ENCODE measurements at regions not wholly inside any gene's neighbourhood (a gene's known extent, or its start where the extent isn't known, plus 50 kb on each side); places are given as distances from the start of the nearest gene placed in this dataset.

DNA sequence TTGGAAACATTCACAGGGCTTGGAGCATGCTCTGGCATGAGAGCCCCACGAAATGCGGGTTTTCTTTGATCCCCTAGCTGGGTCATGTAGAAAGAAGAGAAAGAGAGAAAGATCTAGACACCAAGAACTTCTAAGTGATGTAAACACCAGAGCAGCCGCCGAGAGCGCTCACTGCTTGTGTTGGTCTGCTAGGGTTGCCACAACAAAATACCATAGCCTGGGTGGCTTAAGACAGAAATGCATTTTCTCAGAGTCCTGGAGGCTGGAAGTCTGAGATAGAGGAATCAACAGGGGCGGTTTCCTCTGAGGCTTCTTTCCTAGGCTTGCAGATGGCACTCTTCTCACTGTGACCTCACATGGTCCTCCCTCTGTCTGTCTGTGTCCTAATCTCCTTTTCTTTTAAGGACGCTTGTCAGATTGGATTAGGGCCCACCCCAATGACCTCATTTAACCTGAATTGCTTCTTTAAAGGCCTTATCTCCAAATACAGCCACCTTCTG, 139.5 kb downstream of the CYLD start:
- no peak for DNase-seq (ENCODE audit: extremely low read depth in 1 of 2, low read depth in 1 of 2)

GRCh38 chr16:50880926-50881325, 139.0 kb downstream of the CYLD start:
- DNase-seq (ENCODE audit: extremely low read depth in 1 of 2, low read depth in 1 of 2), result no peak

DNA sequence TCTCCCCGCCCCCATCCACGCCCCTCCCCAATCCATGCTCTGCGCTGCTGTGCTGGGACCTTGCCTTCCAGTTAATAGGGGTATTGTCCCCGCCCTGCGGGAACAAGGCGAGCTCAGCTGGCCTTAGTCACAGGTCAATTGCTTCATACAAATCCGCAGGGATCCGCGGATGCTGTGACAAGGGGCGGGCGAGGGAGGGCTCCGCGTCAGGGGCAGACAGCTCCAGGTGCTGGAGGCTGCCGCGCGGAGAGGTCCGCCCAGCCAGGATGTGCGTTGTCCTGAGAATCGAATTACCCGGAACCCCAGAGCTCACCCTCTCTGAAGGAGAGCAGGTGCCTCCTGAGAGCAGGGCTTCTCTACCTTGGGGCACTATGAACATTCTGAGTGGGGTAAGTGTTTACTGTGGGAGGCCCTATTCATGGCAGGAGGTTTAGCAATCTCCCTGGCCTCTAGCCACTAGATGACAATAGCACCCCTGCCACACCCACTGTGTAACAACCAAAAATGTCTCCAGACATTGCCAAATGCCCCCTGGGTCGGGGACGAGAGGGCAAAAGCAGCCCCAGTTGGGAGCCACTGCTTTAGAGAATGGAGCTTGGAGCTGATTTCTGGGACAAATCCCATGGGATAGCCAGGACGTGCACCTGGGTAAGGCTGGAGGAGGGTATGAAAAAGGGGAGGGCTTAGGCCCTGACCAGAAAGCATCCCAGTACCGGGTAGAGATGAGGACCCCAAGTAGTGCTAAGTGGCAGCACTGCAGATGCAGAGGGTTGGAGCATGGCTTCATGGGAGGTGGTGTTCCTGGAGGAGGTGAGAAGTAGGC, 138.2 kb downstream of the CYLD start:
- DNase-seq (ENCODE audit: extremely low read depth in 1 of 2, low read depth in 1 of 2), result no peak

DNA sequence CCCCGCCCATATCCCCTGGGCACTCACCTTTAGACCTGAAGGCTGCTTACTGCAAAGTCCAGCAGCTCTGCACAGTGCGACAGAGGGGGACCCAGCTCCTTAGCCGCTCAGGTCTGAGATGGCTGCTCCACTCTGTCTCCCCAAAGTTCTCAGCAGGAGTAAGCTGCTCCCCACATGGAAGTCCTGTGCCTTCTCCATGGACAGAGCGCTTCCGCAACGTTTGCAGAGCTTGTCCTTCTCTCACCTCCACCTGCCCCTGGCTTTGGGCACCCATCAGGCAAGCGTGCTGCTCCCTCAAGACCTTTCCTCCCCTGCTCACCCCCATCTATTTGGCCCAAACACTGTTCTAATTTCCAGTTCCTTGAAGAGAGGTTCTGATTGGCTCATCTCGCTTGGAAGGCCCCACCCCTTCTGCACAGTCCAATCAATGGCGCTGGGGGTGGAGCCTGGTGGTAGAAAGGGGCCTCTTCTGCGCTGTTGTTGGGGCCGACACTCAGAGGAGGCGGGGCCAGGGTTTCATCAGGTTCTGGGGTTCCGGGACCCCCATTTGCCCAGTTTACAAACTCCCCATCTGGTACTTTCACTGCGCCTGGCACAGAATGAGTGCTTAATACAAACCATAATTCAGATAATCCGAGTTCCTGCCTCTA, 137.2 kb downstream of the CYLD start:
- no peak for DNase-seq (ENCODE audit: extremely low read depth in 1 of 2, low read depth in 1 of 2)

DNA sequence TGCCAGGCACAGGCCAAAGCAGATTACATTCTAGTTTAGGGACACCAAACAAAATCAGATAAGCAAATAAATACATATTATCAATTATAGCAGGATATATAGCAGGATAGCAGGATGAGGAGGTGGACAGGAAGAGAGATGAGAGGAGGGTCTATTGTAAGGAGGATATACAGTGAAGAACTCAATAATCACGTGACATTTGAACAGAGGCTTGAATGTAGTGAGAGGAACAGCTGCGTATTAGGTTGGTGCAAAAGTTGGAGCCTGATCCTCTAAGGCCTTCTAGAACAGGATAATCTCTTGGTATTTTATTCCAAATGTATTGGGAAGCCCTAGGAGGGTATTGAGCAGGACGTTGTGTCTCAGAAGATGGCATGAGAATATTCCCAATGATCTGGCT, 136.7 kb downstream of the CYLD start:
- DNase-seq (ENCODE audit: extremely low read depth in 1 of 2, low read depth in 1 of 2), result no peak

GRCh38 chr16:50876263-50876662, 134.4 kb downstream of the CYLD start:
- DNase-seq (ENCODE audit: extremely low read depth in 1 of 2, low read depth in 1 of 2), result no peak

DNA sequence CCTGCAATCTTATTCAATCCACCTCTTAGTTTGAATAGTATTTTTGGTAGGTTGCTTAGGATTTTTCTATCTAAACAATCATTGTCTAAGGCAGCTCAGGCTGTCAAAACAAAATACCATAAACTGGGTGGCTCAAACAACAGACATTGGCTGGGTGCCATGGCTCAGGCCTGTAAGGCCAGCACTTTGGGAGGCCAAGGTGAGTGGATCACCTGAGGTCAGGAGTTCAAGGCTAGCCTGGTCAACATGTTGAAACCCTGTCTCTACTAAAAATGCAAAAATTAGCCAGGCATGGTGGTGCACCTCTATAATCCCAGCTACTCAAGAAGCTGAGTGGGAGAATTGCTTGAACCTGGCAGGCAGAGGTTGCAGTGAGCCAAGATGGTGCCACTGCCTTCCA, 126.7 kb downstream of the CYLD start:
- DNase-seq (ENCODE audit: extremely low read depth in 1 of 2, low read depth in 1 of 2), result no peak

GRCh38 chr16:50866806-50867205, 124.9 kb downstream of the CYLD start:
- DNase-seq (ENCODE audit: extremely low read depth in 1 of 2, low read depth in 1 of 2), result no peak

DNA sequence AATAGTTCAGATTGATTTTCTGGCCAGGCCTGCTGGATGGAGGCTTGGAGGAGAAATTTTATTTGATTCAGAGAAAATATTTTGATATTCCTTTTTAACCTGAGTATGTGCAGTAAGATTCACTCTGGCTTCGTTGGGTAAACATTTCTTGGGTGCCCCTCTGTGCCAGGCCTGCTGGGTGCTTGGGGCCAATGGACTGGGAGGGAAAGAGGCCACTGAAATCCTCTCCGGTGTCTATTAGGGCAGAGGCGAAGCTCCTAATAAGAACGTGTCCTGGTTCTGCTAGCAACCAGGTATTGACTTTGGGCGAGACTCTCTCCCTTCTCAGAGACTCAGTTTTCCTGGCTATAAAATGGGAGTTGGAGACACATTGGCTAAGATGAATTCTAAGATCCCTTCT, 122.5 kb downstream of the CYLD start:
- no peak for DNase-seq (ENCODE audit: extremely low read depth in 1 of 2, low read depth in 1 of 2)

GRCh38 chr16:50863644-50864144, 121.8 kb downstream of the CYLD start:
- DNase-seq (ENCODE audit: extremely low read depth in 1 of 2, low read depth in 1 of 2), result no peak

GRCh38 chr16:50862818-50863643, 121.1 kb downstream of the CYLD start:
- no peak for DNase-seq (ENCODE audit: extremely low read depth in 1 of 2, low read depth in 1 of 2)

GRCh38 chr16:50861970-50862411, 120.1 kb downstream of the CYLD start:
- no peak for DNase-seq (ENCODE audit: extremely low read depth in 1 of 2, low read depth in 1 of 2)

GRCh38 chr16:50861451-50861850, 119.6 kb downstream of the CYLD start:
- DNase-seq (ENCODE audit: extremely low read depth in 1 of 2, low read depth in 1 of 2), result no peak

- no peak for DNase-seq (ENCODE audit: extremely low read depth in 1 of 2, low read depth in 1 of 2)
Observed at GRCh38 chr16:50859628-50860360, 117.9 kb downstream of the CYLD start.

GRCh38 chr16:50858877-50859627, 117.2 kb downstream of the CYLD start:
- DNase-seq (ENCODE audit: extremely low read depth in 1 of 2, low read depth in 1 of 2), result no peak

DNA sequence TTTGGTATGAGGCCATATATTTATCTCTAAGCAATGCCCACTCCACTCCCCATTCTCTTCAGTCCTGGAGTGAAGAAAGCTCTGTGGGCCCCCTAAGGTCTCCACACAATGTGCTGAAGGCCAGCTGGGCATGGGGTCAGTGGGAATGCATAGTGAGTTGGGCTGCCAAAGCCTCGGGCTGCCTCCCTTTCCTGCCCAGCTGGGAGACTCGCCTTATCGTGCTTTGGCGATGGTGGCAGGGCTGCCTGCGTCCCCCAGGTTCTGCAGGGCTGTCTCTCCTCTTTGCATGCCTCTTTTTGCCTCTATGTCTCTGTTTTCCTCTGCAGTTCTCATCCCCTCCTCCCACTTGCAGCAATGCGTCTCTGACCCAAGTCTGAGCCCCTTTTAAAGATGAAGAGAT, 116.5 kb downstream of the CYLD start:
- DNase-seq (ENCODE audit: extremely low read depth in 1 of 2, low read depth in 1 of 2), result no peak

DNA sequence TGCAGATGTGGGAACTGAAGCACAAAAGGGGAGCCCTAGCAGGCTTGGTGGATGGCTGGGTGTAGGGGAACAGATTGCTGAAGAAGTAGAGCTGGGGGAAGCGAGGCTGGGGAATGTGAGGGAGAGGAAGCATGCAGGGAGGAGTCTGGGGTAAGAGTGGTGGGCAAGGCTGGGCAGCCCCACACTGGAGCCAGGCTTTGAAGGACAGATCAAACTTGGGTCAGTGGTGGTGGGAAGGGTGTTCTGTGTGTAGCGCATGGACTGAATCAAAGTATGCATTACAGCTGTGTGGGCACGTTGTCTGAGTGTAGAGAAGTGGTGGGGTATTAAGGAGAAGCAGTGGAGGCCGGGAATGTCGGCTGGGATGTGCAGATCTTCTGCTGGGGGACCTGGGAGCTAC, 116.0 kb downstream of the CYLD start:
- DNase-seq (ENCODE audit: extremely low read depth in 1 of 2, low read depth in 1 of 2), result no peak

DNA sequence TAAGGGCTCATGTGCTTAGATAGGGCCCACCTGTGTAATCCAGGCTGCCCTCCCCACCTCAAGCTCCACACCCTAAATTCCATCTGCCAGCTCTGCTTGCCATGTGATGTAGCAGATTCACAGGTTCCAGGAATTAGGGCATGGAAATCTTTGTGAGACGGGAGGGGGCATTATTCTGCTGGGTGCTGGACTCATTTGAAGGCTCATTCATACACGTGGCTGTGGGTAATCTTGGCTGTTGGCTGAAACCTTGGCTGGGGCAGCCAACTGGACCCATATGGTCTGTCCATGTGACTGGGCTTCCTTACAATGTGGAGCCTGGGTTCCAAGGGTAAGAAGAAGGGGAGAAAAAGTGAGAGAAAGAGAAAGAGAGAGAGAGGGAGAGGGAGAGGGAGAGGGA, 115.1 kb downstream of the CYLD start:
- DNase-seq (ENCODE audit: extremely low read depth in 1 of 2, low read depth in 1 of 2), result no peak

GRCh38 chr16:50853329-50853728, 111.4 kb downstream of the CYLD start:
- no peak for DNase-seq (ENCODE audit: extremely low read depth in 1 of 2, low read depth in 1 of 2)
